SK-N-SH treated with all-trans-retinoic acid at 6 μM for 48 hours (cell line): ENCODE measurements at regions not wholly inside any gene's neighbourhood (a gene's known extent, or its start where the extent isn't known, plus 50 kb on each side); places are given as distances from the start of the nearest gene placed in this dataset.

Experiments
- ATAC-seq: fragments of 200-7000 bp; cut with Tn5 transposase; 3 replicates; pipeline ENCODE4 v1.9.1; 2020; ENCODE audit warnings: mild to moderate bottlenecking, moderate library complexity
- ARNTL ChIP-seq: fragments of 450-650 bp; formaldehyde crosslinking; IDR thresholded peaks from 2 replicates; pipeline ENCODE4 v1.5.0; 2020; ENCODE audit warnings: low read depth, mild to moderate bottlenecking, moderate library complexity, borderline replicate concordance
- BACH2 ChIP-seq: fragments of 250-450 bp; sonication (Bioruptor Pico); IDR thresholded peaks from 2 replicates; pipeline ENCODE4 v1.9.0; 2021; ENCODE audit warnings: mild to moderate bottlenecking, borderline replicate concordance
- CREB5 ChIP-seq: fragments of 250-450 bp; sonication (Bioruptor Pico); IDR thresholded peaks from 2 replicates; pipeline ENCODE4 v1.5.1; 2020; ENCODE audit warnings: low read depth, mild to moderate bottlenecking, moderate library complexity
- CSDC2 ChIP-seq: fragments of 250-450 bp; sonication (Bioruptor Pico); IDR thresholded peaks from 2 replicates; pipeline ENCODE4 v1.5.0; 2020; ENCODE audit warnings: mild to moderate bottlenecking, moderate library complexity
- ESRRG ChIP-seq: fragments of 250-450 bp; sonication (Bioruptor Pico); IDR thresholded peaks from 2 replicates; pipeline ENCODE4 v1.6.1; 2021; ENCODE audit warnings: mild to moderate bottlenecking
- GLIS3 ChIP-seq: fragments of 250-450 bp; sonication (Bioruptor Pico); IDR thresholded peaks from 2 replicates; pipeline ENCODE4 v1.5.0; 2020; ENCODE audit warnings: mild to moderate bottlenecking, moderate library complexity
- ISL1 ChIP-seq: fragments of 250-450 bp; sonication (Bioruptor Pico); IDR thresholded peaks from 2 replicates; pipeline ENCODE4 v2.1.2; 2022; ENCODE audit warnings: mild to moderate bottlenecking, moderate library complexity
- PPARA ChIP-seq: fragments of 250-450 bp; sonication (Bioruptor Pico); IDR thresholded peaks from 2 replicates; pipeline ENCODE4 v1.5.0; 2020; ENCODE audit warnings: mild to moderate bottlenecking, borderline replicate concordance
- RARB ChIP-seq: fragments of 250-450 bp; sonication (Bioruptor Pico); IDR thresholded peaks from 2 replicates; pipeline ENCODE4 v1.8.0; 2021; ENCODE audit warnings: mild to moderate bottlenecking, moderate library complexity
- SNAI2 ChIP-seq: fragments of 250-450 bp; sonication (Bioruptor Pico); IDR thresholded peaks from 2 replicates; pipeline ENCODE4 v1.5.0; 2020; ENCODE audit warnings: mild to moderate bottlenecking, moderate library complexity
- TCF4 ChIP-seq: fragments of 250-450 bp; sonication (Bioruptor Pico); IDR thresholded peaks from 2 replicates; pipeline ENCODE4 v1.8.0; 2021; ENCODE audit warnings: mild to moderate bottlenecking, moderate library complexity, borderline replicate concordance
- TOX ChIP-seq: fragments of 250-450 bp; sonication (Bioruptor Pico); IDR thresholded peaks from 2 replicates; pipeline ENCODE4 v1.8.0; 2021; ENCODE audit warnings: mild to moderate bottlenecking, moderate library complexity, borderline replicate concordance
- TSHZ2 ChIP-seq: fragments of 250-450 bp; sonication (Bioruptor Pico); IDR thresholded peaks from 2 replicates; pipeline ENCODE4 v1.5.0; 2020; ENCODE audit warnings: mild to moderate bottlenecking, moderate library complexity
- ZFP3 ChIP-seq: fragments of 250-450 bp; sonication (Bioruptor Pico); IDR thresholded peaks from 2 replicates; pipeline ENCODE4 v1.5.0; 2020; ENCODE audit warnings: mild to moderate bottlenecking, moderate library complexity
- ZFP30 ChIP-seq: fragments of 450-650 bp; formaldehyde crosslinking; IDR thresholded peaks from 2 replicates; pipeline ENCODE4 v1.5.0; 2022; ENCODE audit warnings: mild to moderate bottlenecking, moderate library complexity
- ZNF565 ChIP-seq: fragments of 450-650 bp; formaldehyde crosslinking; conservative IDR thresholded peaks from 2 replicates; pipeline ENCODE4 v1.5.0; 2020; ENCODE audit warnings: low read depth, mild to moderate bottlenecking, moderate library complexity
- ZNF70 ChIP-seq: fragments of 450-650 bp; formaldehyde crosslinking; IDR thresholded peaks from 2 replicates; pipeline ENCODE4 v1.5.0; 2020; ENCODE audit warnings: mild to moderate bottlenecking, moderate library complexity
- ZNF8 ChIP-seq: fragments of 450-650 bp; formaldehyde crosslinking; IDR thresholded peaks from 2 replicates; pipeline ENCODE4 v1.5.0; 2020; ENCODE audit warnings: mild to moderate bottlenecking, moderate library complexity
- TF ChIP-seq, protein P1 (sequence below): fragments of 250-450 bp; sonication (Bioruptor Pico); IDR thresholded peaks from 2 replicates; pipeline ENCODE4 v1.5.1; 2021; ENCODE audit warnings: mild to moderate bottlenecking, moderate library complexity
- TF ChIP-seq, protein P2 (sequence below): fragments of 250-450 bp; sonication (Bioruptor Pico); IDR thresholded peaks from 2 replicates; pipeline ENCODE4 v1.8.0; 2020; ENCODE audit warnings: mild to moderate bottlenecking, moderate library complexity, borderline replicate concordance
- TF ChIP-seq, protein P3 (sequence below): fragments of 250-450 bp; sonication (Bioruptor Pico); IDR thresholded peaks from 2 replicates; pipeline ENCODE4 v1.8.0; 2021; ENCODE audit warnings: low read depth, mild to moderate bottlenecking, moderate library complexity, borderline replicate concordance

- TF ChIP-seq TSHZ2 (CRISPR knock-in tag) (no peak), TOX (no peak), TCF4 (CRISPR knock-in tag) (no peak), ZNF70 (CRISPR knock-in tag) (no peak), ZNF565 (CRISPR knock-in tag) (no peak), ZNF8 (no peak), GLIS3 (CRISPR knock-in tag) (no peak), SNAI2 (CRISPR knock-in tag) (no peak), ZFP3 (no peak), RARB (CRISPR knock-in tag) (no peak), ZFP30 (CRISPR knock-in tag) (no peak), CSDC2 (CRISPR knock-in tag) (no peak), BACH2 (CRISPR knock-in tag) (no peak)
- TF ChIP-seq, protein P1, sequence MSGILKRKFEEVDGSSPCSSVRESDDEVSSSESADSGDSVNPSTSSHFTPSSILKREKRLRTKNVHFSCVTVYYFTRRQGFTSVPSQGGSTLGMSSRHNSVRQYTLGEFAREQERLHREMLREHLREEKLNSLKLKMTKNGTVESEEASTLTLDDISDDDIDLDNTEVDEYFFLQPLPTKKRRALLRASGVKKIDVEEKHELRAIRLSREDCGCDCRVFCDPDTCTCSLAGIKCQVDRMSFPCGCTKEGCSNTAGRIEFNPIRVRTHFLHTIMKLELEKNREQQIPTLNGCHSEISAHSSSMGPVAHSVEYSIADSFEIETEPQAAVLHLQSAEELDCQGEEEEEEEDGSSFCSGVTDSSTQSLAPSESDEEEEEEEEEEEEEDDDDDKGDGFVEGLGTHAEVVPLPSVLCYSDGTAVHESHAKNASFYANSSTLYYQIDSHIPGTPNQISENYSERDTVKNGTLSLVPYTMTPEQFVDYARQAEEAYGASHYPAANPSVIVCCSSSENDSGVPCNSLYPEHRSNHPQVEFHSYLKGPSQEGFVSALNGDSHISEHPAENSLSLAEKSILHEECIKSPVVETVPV: no peak
Observed at GRCh38 chr17:12571606-12572005, 94.1 kb upstream of the MYOCD start (continued).

DNA sequence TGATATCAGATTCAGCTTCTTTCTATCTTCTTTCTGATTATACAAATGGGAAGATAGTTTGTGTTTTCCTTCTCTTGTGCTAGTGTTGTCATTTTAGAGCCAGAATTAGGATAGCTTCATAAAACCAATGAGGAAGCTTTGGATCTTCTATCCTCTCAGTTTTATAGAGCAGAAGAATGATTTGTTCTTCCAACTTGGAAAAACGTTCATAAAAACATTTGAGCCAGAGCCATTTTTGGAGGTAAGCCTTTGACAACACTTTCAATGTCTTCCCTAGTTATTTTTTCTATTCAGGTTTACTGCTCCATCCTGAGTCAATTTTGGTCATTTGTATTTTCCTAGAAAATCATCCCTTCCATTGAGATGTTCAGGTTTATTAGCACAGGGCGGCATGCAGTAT lies 91.2 kb upstream of the MYOCD start:
- ATAC-seq: no peak
- no peak for TF ChIP-seq ZNF70 (CRISPR knock-in tag)
- TF ChIP-seq, protein P2, sequence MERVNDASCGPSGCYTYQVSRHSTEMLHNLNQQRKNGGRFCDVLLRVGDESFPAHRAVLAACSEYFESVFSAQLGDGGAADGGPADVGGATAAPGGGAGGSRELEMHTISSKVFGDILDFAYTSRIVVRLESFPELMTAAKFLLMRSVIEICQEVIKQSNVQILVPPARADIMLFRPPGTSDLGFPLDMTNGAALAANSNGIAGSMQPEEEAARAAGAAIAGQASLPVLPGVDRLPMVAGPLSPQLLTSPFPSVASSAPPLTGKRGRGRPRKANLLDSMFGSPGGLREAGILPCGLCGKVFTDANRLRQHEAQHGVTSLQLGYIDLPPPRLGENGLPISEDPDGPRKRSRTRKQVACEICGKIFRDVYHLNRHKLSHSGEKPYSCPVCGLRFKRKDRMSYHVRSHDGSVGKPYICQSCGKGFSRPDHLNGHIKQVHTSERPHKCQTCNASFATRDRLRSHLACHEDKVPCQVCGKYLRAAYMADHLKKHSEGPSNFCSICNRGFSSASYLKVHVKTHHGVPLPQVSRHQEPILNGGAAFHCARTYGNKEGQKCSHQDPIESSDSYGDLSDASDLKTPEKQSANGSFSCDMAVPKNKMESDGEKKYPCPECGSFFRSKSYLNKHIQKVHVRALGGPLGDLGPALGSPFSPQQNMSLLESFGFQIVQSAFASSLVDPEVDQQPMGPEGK: no peak
- no peak for TF ChIP-seq PPARA

DNA sequence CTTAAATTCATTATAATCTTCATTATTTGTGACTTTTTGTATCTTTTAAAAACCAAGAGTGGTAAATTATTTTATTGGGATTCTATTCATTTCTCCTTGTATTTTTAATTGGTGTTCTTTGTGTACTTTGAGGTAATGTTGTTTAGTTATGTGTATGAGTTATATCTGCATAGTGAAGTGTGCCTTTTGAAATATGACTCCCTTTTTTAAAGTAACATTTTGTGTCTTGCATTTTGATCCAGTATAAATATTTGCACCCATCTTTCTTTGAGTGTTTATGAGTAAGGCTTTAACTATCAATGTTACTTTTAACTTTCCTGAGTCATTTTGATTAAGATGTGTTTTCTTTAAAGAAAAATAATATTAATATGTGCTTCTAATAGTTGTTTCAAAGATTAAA lies 90.0 kb upstream of the MYOCD start:
- no peak for ATAC-seq
- TF ChIP-seq ISL1 (CRISPR knock-in tag) (no peak), TSHZ2 (CRISPR knock-in tag) (no peak), SNAI2 (CRISPR knock-in tag) (no peak), TCF4 (CRISPR knock-in tag) (no peak), ZFP30 (CRISPR knock-in tag) (no peak), ZNF565 (CRISPR knock-in tag) (no peak), ZNF8 (no peak), TOX (no peak), ESRRG (CRISPR knock-in tag) (no peak), PPARA (no peak), ZNF70 (CRISPR knock-in tag) (no peak), CSDC2 (CRISPR knock-in tag) (no peak), ZFP3 (no peak), CREB5 (no peak), ARNTL (CRISPR knock-in tag) (no peak)
- TF ChIP-seq, protein P2: no peak
- TF ChIP-seq, protein P1: no peak
- TF ChIP-seq, protein P3, sequence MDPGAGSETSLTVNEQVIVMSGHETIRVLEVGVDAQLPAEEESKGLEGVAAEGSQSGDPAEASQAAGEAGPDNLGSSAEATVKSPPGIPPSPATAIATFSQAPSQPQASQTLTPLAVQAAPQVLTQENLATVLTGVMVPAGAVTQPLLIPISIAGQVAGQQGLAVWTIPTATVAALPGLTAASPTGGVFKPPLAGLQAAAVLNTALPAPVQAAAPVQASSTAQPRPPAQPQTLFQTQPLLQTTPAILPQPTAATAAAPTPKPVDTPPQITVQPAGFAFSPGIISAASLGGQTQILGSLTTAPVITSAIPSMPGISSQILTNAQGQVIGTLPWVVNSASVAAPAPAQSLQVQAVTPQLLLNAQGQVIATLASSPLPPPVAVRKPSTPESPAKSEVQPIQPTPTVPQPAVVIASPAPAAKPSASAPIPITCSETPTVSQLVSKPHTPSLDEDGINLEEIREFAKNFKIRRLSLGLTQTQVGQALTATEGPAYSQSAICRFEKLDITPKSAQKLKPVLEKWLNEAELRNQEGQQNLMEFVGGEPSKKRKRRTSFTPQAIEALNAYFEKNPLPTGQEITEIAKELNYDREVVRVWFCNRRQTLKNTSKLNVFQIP (CRISPR knock-in tag): no peak
